ENCODE measurements at regions not wholly inside any gene's neighbourhood (a gene's known extent, or its start where the extent isn't known, plus 50 kb on each side); places are given as distances from the start of the nearest gene placed in this dataset.

GRCh38 chr1:8217011-8217711 is 100.8 kb upstream of the SLC45A1 start:
- Histone ChIP-seq H4K20me1 (ENCODE audit: control insufficient read depth, insufficient read depth, low read depth, low read length) (no peaks in the 10 kb centered on the region), H3K4me2 (ENCODE audit: low read length) (no peak overlapping the region), H3K4me3 (ENCODE audit: low read length) (no peak overlapping the region), H3K4me1 (ENCODE audit: control insufficient read depth, low read length) (no peaks in the 10 kb centered on the region), H3K79me2 (ENCODE audit: control insufficient read depth, low read length) (no peaks in the 10 kb centered on the region), H3K36me3 (ENCODE audit: control insufficient read depth, low read length) (no peaks in the 10 kb centered on the region), H3F3A (ENCODE audit: control insufficient read depth, insufficient read depth) (no peaks in the 10 kb centered on the region), H3K9me2 (replicated peaks; ENCODE audit: control insufficient read depth, low read length) (no peaks in the 10 kb centered on the region), H3K9me3 (ENCODE audit: control insufficient read depth, insufficient read depth, low read length) (no peaks in the 10 kb centered on the region), H3K27ac (ENCODE audit: low read depth, low read length) (no peak overlapping the region), H3K27me3 (ENCODE audit: control insufficient read depth, low read length) (no peaks in the 10 kb centered on the region)
- TF ChIP-seq EZH2phosphoT487 (IDR thresholded peaks at IDR 0.05; ENCODE audit: borderline replicate concordance, low read length) = no peak
- no peak for TF ChIP-seq CTCF (IDR thresholded peaks at IDR 0.05; ENCODE audit: low read depth, low read length, poor library complexity, severe bottlenecking)

GRCh38 chr1:8216005-8216404 is 101.9 kb upstream of the SLC45A1 start:
- Histone ChIP-seq H3K4me1 (ENCODE audit: control insufficient read depth, low read length) (no peaks in the 10 kb centered on the region), H3K36me3 (ENCODE audit: control insufficient read depth, low read length) (no peaks in the 10 kb centered on the region), H3K4me3 (ENCODE audit: low read length) (no peak overlapping the region), H3K9me2 (replicated peaks; ENCODE audit: control insufficient read depth, low read length) (no peaks in the 10 kb centered on the region), H3K79me2 (ENCODE audit: control insufficient read depth, low read length) (no peaks in the 10 kb centered on the region), H3K9me3 (ENCODE audit: control insufficient read depth, insufficient read depth, low read length) (no peaks in the 10 kb centered on the region), H3K4me2 (ENCODE audit: low read length) (no peak overlapping the region), H3K27me3 (ENCODE audit: control insufficient read depth, low read length) (no peaks in the 10 kb centered on the region), H3K27ac (ENCODE audit: low read depth, low read length) (no peak overlapping the region), H4K20me1 (ENCODE audit: control insufficient read depth, insufficient read depth, low read depth, low read length) (no peaks in the 10 kb centered on the region), H3F3A (ENCODE audit: control insufficient read depth, insufficient read depth) (no peaks in the 10 kb centered on the region)
- TF ChIP-seq CTCF (IDR thresholded peaks at IDR 0.05; ENCODE audit: low read depth, low read length, poor library complexity, severe bottlenecking) (no peak), EZH2phosphoT487 (IDR thresholded peaks at IDR 0.05; ENCODE audit: borderline replicate concordance, low read length) (no peak)

- no peak overlapping the region for H3K4me2 ChIP-seq (ENCODE audit: low read length)
- no peak overlapping the region for H3K27ac ChIP-seq (ENCODE audit: low read depth, low read length)
- H3K27me3 ChIP-seq (ENCODE audit: control insufficient read depth, low read length) = no peaks in the 10 kb centered on the region
- H4K20me1 ChIP-seq (ENCODE audit: control insufficient read depth, insufficient read depth, low read depth, low read length) = no peaks in the 10 kb centered on the region
- no peaks in the 10 kb centered on the region for H3K79me2 ChIP-seq (ENCODE audit: control insufficient read depth, low read length)
- H3K4me1 ChIP-seq (ENCODE audit: control insufficient read depth, low read length) = no peaks in the 10 kb centered on the region
- H3F3A ChIP-seq (ENCODE audit: control insufficient read depth, insufficient read depth) = no peaks in the 10 kb centered on the region
- no peak for TF ChIP-seq EZH2phosphoT487 (IDR thresholded peaks at IDR 0.05; ENCODE audit: borderline replicate concordance, low read length)
- TF ChIP-seq CTCF (IDR thresholded peaks at IDR 0.05; ENCODE audit: low read depth, low read length, poor library complexity, severe bottlenecking) = no peak
- no peaks in the 10 kb centered on the region for H3K36me3 ChIP-seq (ENCODE audit: control insufficient read depth, low read length)
- H3K4me3 ChIP-seq (ENCODE audit: low read length) = no peak overlapping the region
- no peaks in the 10 kb centered on the region for H3K9me3 ChIP-seq (ENCODE audit: control insufficient read depth, insufficient read depth, low read length)
- no peaks in the 10 kb centered on the region for H3K9me2 ChIP-seq (replicated peaks; ENCODE audit: control insufficient read depth, low read length)
Measured at GRCh38 chr1:8214501-8215173, 103.3 kb upstream of the SLC45A1 start.
